SH-SY5Y (cell line): ENCODE measurements at regions not wholly inside any gene's neighbourhood (a gene's known extent, or its start where the extent isn't known, plus 50 kb on each side); places are given as distances from the start of the nearest gene placed in this dataset.

ENCODE experiments used
- GATA2 ChIP-seq: IDR thresholded peaks from 2 replicates; pipeline ENCODE4 v1.6.1; 2011; ENCODE audit warnings: mild to moderate bottlenecking, low read depth, low read length
- GATA3 ChIP-seq: IDR thresholded peaks from 2 replicates; pipeline ENCODE4 v1.6.1; 2011; ENCODE audit warnings: low read depth, mild to moderate bottlenecking, low read length, moderate library complexity

GRCh38 chr6:144352331-144352730 is 67.2 kb downstream of the UTRN start:
- TF ChIP-seq GATA2 (no peak), GATA3 (no peak)
